Gastroesophageal sphincter (tissue), 4 donors: ENCODE measurements at regions not wholly inside any gene's neighbourhood (a gene's known extent, or its start where the extent isn't known, plus 50 kb on each side); places are given as distances from the start of the nearest gene placed in this dataset.

Experiments used
- ATAC-seq: fragments of 150-250 bp; one replicate; pipeline ENCODE4 v1.9.1; 2016; ENCODE audit warnings: mild to moderate bottlenecking, moderate library complexity
- H3K27ac ChIP-seq, 4 donors: fragments of 200-600 bp; sonication (generic) in 3 of 4; 1 replicate in 3 of 4; 2 replicates in 1 of 4; pipeline ENCODE4 v1.5.1; 2016 to 2019
- H3K27me3 ChIP-seq: fragments of 200-600 bp; sonication (generic); one replicate; pipeline ENCODE4 v1.5.1; 2019
- H3K36me3 ChIP-seq, 2 donors: fragments of 200-600 bp; sonication (generic); one replicate each; pipeline ENCODE4 v1.5.1; 2019; ENCODE audit warnings: control low read depth in 1 of 2
- H3K4me1 ChIP-seq, 3 donors: fragments of 200-600 bp; sonication (generic); 1 replicate in 2 of 3; 2 replicates in 1 of 3; pipeline ENCODE4 v1.5.1; 2016 to 2019; ENCODE audit warnings: control low read depth in 2 of 3
- H3K4me3 ChIP-seq, 2 donors: fragments of 200-600 bp; sonication (generic); one replicate each; pipeline ENCODE4 v1.5.1; 2019; ENCODE audit warnings: mild to moderate bottlenecking in 1 of 2, moderate library complexity in 1 of 2
- H3K9me3 ChIP-seq, 3 donors: fragments of 200-600 bp; sonication (generic); one replicate each; pipeline ENCODE4 v1.5.1; 2017 to 2019; ENCODE audit warnings: control low read depth in 2 of 3
- EP300 ChIP-seq: sonication (generic); formaldehyde crosslinking; IDR thresholded peaks from one replicate; pipeline ENCODE4 v1.6.1; 2017; ENCODE audit warnings: antibody characterized with exemption, mild to moderate bottlenecking
- POLR2A ChIP-seq, 2 donors: fragments of 450-650 bp; IDR thresholded peaks; one replicate each; pipeline ENCODE4 v1.6.1; 2017; ENCODE audit warnings: antibody characterized with exemption in 2 of 2, mild to moderate bottlenecking in 2 of 2, moderate library complexity in 1 of 2
- POLR2AphosphoS5 ChIP-seq: sonication (generic); formaldehyde crosslinking; IDR thresholded peaks from one replicate; pipeline ENCODE4 v1.6.1; 2017; ENCODE audit warnings: antibody characterized with exemption
- WGBS, 2 donors: methylation state at CpG; one replicate each; pipeline ENCODE4 v1.1.5; 2018; ENCODE audit warnings: low coverage in 1 of 2; 5-methylcytosine and 5-hydroxymethylcytosine counted together
- TF ChIP-seq, protein P1 (sequence below), 4 experiments: fragments of 200-600 bp in 2 of 4; fragments of 450-650 bp in 2 of 4; sonication (generic) in 1 of 4; IDR thresholded peaks; one replicate each; pipeline ENCODE4 v1.5.1; 2017 to 2019; ENCODE audit warnings: antibody characterized with exemption in 4 of 4, mild to moderate bottlenecking in 2 of 4, moderate library complexity in 2 of 4

DNA sequence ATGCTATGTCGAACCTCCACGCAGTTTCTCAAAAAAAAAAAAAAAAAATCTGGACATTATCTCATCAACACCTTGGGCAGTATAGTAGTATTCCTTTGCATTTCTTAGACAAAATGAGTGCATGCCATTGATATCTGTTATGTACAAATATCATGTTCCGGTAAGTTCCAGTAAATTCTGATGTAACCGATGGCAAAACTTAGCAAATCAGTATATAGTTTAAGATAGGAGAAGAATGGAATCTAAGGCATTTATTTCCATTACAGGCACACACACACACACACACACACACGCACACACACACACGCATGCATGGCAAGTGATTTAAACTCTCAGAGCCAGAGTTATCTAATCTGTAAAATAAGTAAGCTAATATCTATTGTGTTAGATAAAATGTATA is 356.5 kb upstream of the TUSC1 start:
- TF ChIP-seq, protein P1, sequence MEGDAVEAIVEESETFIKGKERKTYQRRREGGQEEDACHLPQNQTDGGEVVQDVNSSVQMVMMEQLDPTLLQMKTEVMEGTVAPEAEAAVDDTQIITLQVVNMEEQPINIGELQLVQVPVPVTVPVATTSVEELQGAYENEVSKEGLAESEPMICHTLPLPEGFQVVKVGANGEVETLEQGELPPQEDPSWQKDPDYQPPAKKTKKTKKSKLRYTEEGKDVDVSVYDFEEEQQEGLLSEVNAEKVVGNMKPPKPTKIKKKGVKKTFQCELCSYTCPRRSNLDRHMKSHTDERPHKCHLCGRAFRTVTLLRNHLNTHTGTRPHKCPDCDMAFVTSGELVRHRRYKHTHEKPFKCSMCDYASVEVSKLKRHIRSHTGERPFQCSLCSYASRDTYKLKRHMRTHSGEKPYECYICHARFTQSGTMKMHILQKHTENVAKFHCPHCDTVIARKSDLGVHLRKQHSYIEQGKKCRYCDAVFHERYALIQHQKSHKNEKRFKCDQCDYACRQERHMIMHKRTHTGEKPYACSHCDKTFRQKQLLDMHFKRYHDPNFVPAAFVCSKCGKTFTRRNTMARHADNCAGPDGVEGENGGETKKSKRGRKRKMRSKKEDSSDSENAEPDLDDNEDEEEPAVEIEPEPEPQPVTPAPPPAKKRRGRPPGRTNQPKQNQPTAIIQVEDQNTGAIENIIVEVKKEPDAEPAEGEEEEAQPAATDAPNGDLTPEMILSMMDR (IDR thresholded peaks at IDR 0.05) = no peak
- TF ChIP-seq POLR2A (IDR thresholded peaks at IDR 0.05) = no peak
- no peak for TF ChIP-seq POLR2AphosphoS5
- 87 to 88% methylated on average over 6 of the region's 6 CpGs for WGBS, 2 donors

DNA sequence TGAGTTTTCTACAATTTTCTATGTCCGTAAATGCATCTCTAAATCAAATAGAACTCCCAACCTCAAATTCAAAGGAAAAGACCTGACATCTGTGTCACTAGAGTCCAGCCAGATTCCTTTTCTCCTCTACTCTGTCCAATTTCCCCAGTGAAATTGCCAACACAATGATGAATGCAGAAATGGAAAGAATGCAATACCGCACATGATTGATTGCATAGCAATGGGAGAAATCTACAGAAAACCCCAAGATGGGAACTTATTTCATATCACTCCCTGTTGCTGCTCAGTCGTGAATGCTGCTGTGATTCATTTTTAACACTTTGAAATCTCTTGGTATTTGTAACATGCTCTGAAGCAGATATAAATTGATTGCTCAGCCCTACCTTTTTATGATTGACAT is 355.1 kb upstream of the TUSC1 start:
- 24 to 47% methylated on average over 3 of the region's 3 CpGs for WGBS, 2 donors
- no peaks in the 10 kb centered on the region for H3K4me1 ChIP-seq
- ATAC-seq = no peak
- no peaks in the 10 kb centered on the region for H3K36me3 ChIP-seq
- TF ChIP-seq POLR2A (IDR thresholded peaks at IDR 0.05) (no peak), EP300 (no peak), POLR2AphosphoS5 (no peak)
- TF ChIP-seq, protein P1 (IDR thresholded peaks at IDR 0.05) = no peak
- no peaks in the 10 kb centered on the region for H3K9me3 ChIP-seq
- no peak overlapping the region for H3K4me3 ChIP-seq
- no peak overlapping the region for H3K27ac ChIP-seq
- H3K27me3 ChIP-seq = no peaks in the 10 kb centered on the region

More for the DNA sequence above, 356.5 kb upstream of the TUSC1 start:
- H3K27ac ChIP-seq = no peak overlapping the region
- H3K4me3 ChIP-seq = no peak overlapping the region
- peaks cover 0 to 6% (median 0%) of the 10 kb centered on the region in 3 donors for H3K9me3 ChIP-seq
- H3K4me1 ChIP-seq = no peaks in the 10 kb centered on the region
- no peaks in the 10 kb centered on the region for H3K27me3 ChIP-seq
- no peaks in the 10 kb centered on the region for H3K36me3 ChIP-seq
- no peak for ATAC-seq

DNA sequence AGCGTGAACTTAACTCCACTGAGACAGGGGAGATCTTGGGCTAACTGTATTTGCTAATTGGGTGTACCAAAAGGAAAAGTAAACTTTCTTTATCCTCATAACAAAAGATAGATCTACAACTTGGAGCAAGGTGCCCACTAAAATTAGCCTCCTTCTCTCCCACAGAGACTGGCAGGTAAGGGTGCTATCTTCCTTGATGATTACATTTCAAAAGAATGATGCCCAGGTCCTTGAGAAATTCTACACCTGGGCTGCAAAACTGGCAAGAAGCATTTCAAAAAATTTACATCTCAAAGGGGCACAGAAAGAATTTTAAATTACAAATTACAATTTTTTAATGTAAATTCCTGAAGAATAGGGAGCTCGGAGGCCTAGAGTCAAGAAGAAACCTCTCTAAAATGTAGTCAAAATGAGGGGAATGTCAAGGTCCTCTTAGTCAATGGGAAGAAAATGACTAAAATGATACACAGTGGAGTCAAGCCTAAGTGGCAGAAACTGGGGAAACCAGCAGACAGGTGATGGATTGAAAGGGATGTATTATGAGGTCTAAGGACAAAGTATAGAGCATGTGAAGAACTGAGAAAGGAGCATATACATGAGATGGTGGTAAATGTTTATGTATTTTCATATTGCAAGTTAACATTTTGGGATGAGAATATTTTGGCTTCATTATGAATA is 348.3 kb upstream of the TUSC1 start:
- Histone ChIP-seq H3K4me1 (no peaks in the 10 kb centered on the region), H3K4me3 (no peak overlapping the region), H3K27ac (no peak overlapping the region), H3K36me3 (no peaks in the 10 kb centered on the region), H3K9me3 (no peaks in the 10 kb centered on the region), H3K27me3 (no peaks in the 10 kb centered on the region)
- no peak for ATAC-seq
- WGBS, 2 donors = 71 to 73% methylated on average over 2 of the region's 2 CpGs
- TF ChIP-seq, protein P1 (IDR thresholded peaks at IDR 0.05) = no peak
- TF ChIP-seq POLR2AphosphoS5 = no peak
- TF ChIP-seq POLR2A (IDR thresholded peaks at IDR 0.05) = no peak
- no peak for TF ChIP-seq EP300

DNA sequence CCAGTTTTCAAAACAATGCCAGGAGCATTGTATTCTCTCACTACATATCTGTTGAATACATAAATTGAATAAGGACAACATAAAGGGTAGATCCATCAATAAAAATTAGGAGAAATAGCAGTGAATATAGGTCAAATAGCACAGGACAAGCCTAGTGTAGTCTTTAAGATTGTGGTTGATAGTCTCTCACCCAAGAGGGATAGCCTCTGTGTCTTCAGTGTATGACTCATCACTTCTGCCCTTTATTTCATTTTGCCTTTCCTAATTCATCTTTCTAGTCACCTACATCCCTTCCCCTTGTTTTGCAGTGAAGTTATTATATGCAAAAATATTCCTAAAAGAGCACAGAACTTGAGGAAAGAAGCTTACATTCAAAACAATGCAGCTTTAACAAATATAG is 335.0 kb upstream of the TUSC1 start:
- Histone ChIP-seq H3K4me3 (no peak overlapping the region), H3K36me3 (no peaks in the 10 kb centered on the region), H3K27me3 (no peaks in the 10 kb centered on the region), H3K27ac (no peak overlapping the region), H3K4me1 (no peaks in the 10 kb centered on the region), H3K9me3 (peaks cover 0 to 13% (median 0%) of the 10 kb centered on the region in 3 donors)
- TF ChIP-seq POLR2AphosphoS5 = no peak
- TF ChIP-seq, protein P1 (IDR thresholded peaks at IDR 0.05) = no peak
- TF ChIP-seq EP300 = no peak
- TF ChIP-seq POLR2A (IDR thresholded peaks at IDR 0.05) = no peak
- no peak for ATAC-seq

DNA sequence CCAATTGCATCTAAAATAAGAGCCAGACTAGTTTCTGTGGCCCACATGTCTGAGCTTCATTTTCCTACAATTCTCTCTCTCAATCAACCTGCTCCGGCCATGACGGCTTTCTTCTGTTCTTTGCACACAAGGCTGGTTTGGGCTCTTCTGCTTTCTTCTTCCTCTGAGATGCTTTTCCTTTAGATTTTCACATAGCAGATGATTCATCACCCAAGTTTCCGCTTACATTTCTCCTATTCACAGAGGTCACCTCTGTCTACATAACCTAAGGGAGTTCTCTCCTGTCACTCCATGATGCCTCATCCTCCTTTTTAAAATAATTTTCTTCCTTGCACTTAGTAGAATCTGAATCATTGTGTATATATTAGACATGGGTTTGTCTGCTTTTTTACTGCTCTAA is 334.6 kb upstream of the TUSC1 start:
- TF ChIP-seq EP300 = no peak
- no peak for TF ChIP-seq POLR2A (IDR thresholded peaks at IDR 0.05)
- TF ChIP-seq, protein P1 (IDR thresholded peaks at IDR 0.05) = no peak
- no peak for TF ChIP-seq POLR2AphosphoS5
- WGBS, 2 donors = 86 to 100% methylated on average over 3 of the region's 3 CpGs
- no peaks in the 10 kb centered on the region for H3K27me3 ChIP-seq
- ATAC-seq = no peak
- H3K36me3 ChIP-seq = no peaks in the 10 kb centered on the region
- no peak overlapping the region for H3K4me3 ChIP-seq
- H3K4me1 ChIP-seq = no peaks in the 10 kb centered on the region
- no peak overlapping the region for H3K27ac ChIP-seq
- H3K9me3 ChIP-seq = peaks cover 0 to 9% (median 0%) of the 10 kb centered on the region in 3 donors
